Esophagus (tissue), 2 donors: ENCODE measurements at regions not wholly inside any gene's neighbourhood (a gene's known extent, or its start where the extent isn't known, plus 50 kb on each side); places are given as distances from the start of the nearest gene placed in this dataset.
A peak's percentile ranks its signal among the peaks of the same experiment; 100 is the strongest.
"Not testable (repeated sequence)": the region's sequence is repeated elsewhere in the genome, so short reads cannot be mapped to it uniquely, and the experiment has no call there.

Source experiments
- H3K27ac ChIP-seq, 2 donors: one replicate each; pipeline ENCODE4 v1.5.1; 2013; ENCODE audit warnings: low read depth in 2 of 2, mild to moderate bottlenecking in 2 of 2, inconsistent platforms in 1 of 2, low read length in 1 of 2, moderate library complexity in 1 of 2
- H3K27me3 ChIP-seq, 2 donors: one replicate each; pipeline ENCODE4 v1.6.1; 2013; ENCODE audit warnings: low read length in 2 of 2, control low read depth in 1 of 2, mild to moderate bottlenecking in 1 of 2; ENCODE audit not compliant: insufficient read depth in 2 of 2, control insufficient read depth in 1 of 2
- H3K36me3 ChIP-seq, 2 donors: one replicate each; pipeline ENCODE4 v1.6.1; 2013; ENCODE audit warnings: low read length in 1 of 2; ENCODE audit not compliant: control insufficient read depth in 2 of 2, insufficient read depth in 2 of 2
- H3K4me1 ChIP-seq, 2 donors: one replicate each; pipeline ENCODE4 v1.6.1; 2013; ENCODE audit warnings: low read length in 1 of 2; ENCODE audit not compliant: control insufficient read depth in 2 of 2, insufficient read depth in 2 of 2
- H3K4me3 ChIP-seq, 2 donors: one replicate each; pipeline ENCODE4 v1.5.1; 2013; ENCODE audit warnings: low read length in 2 of 2, mild to moderate bottlenecking in 2 of 2, low read depth in 1 of 2, moderate library complexity in 1 of 2
- H3K9me3 ChIP-seq, 2 donors: one replicate each; pipeline ENCODE4 v1.6.1; 2013; ENCODE audit warnings: mild to moderate bottlenecking in 2 of 2, low read depth in 1 of 2, low read length in 1 of 2, moderate library complexity in 1 of 2; ENCODE audit not compliant: control insufficient read depth in 2 of 2, insufficient read depth in 1 of 2
- WGBS, 2 donors: extraction: QIAGEN DNeasy Blood & Tissue Kit; methylation state at CpG; one replicate each; pipeline ENCODE4 v1.1.7; 2013; 5-methylcytosine and 5-hydroxymethylcytosine counted together
- donor health status: healthy with polysubstance abuse.
- donor health status: Bipolar disorder and iron deficiency.

DNA sequence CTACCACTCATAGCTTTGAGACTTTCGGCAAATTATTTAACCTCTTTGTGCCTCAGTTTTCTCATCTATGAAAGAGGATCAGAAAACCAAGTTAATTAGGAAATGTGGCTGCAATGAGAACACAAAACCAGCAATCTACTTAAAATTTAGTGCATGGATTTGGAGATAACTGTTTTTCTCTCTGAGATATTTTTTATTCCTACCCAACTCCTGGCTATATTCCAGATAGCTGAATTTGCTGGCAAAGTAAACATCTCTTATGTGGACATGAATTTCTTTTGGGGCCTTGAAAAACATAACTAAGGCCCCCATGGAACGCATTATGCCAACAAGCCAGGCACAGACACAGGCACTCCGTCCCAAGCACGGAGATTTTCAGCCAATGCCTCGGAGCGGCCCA, 53.4 kb upstream of the FOXN3 start:
- Histone ChIP-seq H3K4me3 (no peak overlapping the region), H3K9me3 (no peaks in the 10 kb centered on the region), H3K4me1 (peaks cover 4 to 8% of the 10 kb centered on the region in 2 donors), H3K27ac (no peak overlapping the region), H3K27me3 (no peaks in the 10 kb centered on the region), H3K36me3 (no peaks in the 10 kb centered on the region)
- WGBS, 2 donors: 95 to 96% methylated on average over 6 of the region's 6 CpGs

DNA sequence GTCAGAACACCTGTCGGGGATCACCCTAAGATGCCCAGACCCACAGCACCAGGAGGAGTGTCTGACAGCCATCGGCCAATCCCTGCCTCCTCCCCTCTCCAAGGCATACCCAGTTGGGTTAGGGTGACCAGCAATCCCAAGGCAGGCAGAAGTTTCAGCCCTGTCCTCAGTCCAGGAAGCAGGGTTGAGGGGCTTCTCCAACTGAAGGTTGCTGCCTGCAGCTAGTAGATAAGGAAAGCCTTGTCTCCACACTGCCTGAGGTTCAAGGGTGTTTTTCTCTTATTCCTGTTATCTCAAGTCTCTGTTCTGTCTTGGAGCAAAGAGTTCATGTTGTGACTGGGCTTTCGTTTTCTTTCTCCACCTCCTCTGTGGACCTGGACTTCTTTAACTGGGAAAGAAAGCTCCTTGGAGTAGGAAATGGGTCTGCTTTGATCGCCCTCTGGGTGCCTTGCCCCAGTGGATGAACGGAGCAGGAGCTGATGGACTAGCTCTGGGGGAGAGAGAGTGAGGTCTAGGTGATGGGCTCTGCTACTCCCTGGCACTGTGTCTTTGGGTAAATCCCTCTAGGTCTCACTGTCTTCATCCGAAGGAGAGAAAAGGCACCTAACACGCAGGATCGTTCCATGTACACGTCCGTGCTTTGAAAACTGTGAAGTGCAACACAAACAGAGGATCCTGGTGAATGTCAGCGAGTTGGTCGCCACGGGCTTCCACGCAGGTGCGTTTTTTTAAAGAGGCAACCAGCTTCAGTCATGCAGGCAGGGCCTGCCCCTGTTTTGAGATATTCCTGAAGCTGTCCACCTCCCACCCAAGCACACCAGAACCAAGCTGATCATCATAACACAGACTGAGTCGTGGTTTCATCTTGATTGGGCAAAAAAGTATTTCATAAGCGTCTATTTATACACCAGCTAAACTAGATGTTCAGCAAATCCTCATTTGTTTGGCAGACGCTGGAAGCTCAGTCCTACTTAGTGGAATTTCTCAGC, 52.5 kb upstream of the FOXN3 start:
- Histone ChIP-seq H3K27me3 (no peaks in the 10 kb centered on the region), H3K9me3 (no peaks in the 10 kb centered on the region), H3K27ac (no peak overlapping the region), H3K4me1 (peaks cover 4 to 8% of the 10 kb centered on the region in 2 donors), H3K4me3 (no peak overlapping the region), H3K36me3 (no peaks in the 10 kb centered on the region)
- WGBS, 2 donors: 81 to 83% methylated on average over 18 of the region's 18 CpGs

DNA sequence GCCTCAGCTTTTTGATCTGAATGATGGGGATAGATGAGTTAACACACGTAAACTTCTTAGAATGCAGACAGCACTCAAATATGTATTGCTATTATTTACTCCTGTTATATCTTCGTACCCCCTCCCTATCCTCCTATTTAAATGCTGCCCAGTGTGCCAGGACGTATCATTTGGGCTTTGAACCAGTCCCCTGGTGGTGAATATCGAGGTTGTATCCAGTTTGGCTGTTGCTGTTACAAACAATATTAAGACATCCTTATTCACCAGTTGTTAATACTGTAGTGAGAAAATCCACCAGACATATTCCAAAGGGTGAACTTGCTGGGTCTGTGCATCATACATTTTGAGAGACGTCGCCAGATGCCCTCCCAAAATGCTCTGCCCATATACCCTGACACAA, 51.5 kb upstream of the FOXN3 start:
- Histone ChIP-seq H3K36me3 (no peaks in the 10 kb centered on the region), H3K4me1 (peaks cover 4 to 8% of the 10 kb centered on the region in 2 donors), H3K27ac (no peak overlapping the region), H3K9me3 (no peaks in the 10 kb centered on the region), H3K27me3 (no peaks in the 10 kb centered on the region), H3K4me3 (no peak overlapping the region)
- 94 to 95% methylated on average over 6 of the region's 6 CpGs for WGBS, 2 donors

DNA sequence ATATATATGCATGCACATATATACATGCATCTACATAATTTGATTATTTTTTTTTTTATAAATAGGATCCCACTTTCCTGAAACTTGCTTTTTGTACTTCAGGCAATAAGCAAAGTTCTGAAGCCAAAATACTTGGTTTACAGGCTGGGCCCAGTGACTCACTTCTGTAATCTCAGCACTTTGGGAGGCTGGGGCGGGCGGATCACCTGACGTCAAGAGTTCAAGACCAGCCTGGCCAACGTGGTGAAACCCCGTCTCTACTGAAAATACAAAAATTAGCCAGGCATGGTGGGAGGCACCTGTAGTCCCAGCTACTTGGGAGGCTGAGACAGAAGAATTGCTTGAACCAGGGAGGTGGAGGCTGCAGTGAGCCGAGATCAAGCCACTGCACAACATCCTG, 51.0 kb upstream of the FOXN3 start:
- not testable (repeated sequence) for H3K27ac ChIP-seq, H3K9me3 ChIP-seq, H3K36me3 ChIP-seq, H3K4me1 ChIP-seq, H3K27me3 ChIP-seq, H3K4me3 ChIP-seq
- WGBS, 2 donors: 79 to 81% methylated on average over 6 of the region's 6 CpGs

DNA sequence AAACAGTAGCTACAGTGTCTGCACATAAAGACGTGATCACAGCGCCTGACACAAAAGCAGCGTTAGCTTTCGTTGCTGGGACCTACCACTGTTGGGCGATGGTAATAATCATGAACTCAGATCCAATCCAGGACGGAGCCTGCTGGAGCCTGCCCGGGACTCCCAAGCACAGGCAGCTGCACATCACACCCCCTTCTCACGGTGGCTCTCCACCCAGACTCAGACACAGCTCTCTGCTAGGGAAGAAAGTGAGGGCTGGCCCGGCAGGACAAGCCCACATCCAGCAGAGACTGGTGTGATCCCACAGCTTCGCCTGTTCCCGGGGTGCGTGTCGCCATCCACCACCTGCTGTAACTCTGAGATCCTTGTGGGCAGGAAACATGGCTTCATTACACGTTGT, 49.9 kb upstream of the FOXN3 start:
- H3K4me1 ChIP-seq: peaks cover 4 to 8% of the 10 kb centered on the region in 2 donors
- H3K36me3 ChIP-seq: no peaks in the 10 kb centered on the region
- H3K27me3 ChIP-seq: no peaks in the 10 kb centered on the region
- H3K27ac ChIP-seq: peak overlapping the region; percentile 27 to 70
- H3K9me3 ChIP-seq: no peaks in the 10 kb centered on the region
- 34 to 57% methylated on average over 14 of the region's 14 CpGs for WGBS, 2 donors
- H3K4me3 ChIP-seq: no peak overlapping the region
